NCI-H146 treated with DMSO at 0.1 percent for 48 hours (cell line): ENCODE measurements at regions not wholly inside any gene's neighbourhood (a gene's known extent, or its start where the extent isn't known, plus 50 kb on each side); places are given as distances from the start of the nearest gene placed in this dataset.
"Not testable (repeated sequence)": the region's sequence is repeated elsewhere in the genome, so short reads cannot be mapped to it uniquely, and the experiment has no call there.

ENCODE experiments used
- DNase-seq: peaks from one replicate; lab custom pipeline; 2025; ENCODE audit not compliant: unreplicated experiment; lab: John Stamatoyannopoulos, UW

- no peak for DNase-seq
These were observed 150.8 kb upstream of the DAAM1 start for GRCh38 chr14:59037620-59038019.

GRCh38 chr14:59038746-59039145 lies 149.7 kb upstream of the DAAM1 start:
- DNase-seq: no peak

GRCh38 chr14:59041308-59041707 lies 147.2 kb upstream of the DAAM1 start:
- DNase-seq: no peak

GRCh38 chr14:59044707-59045106 lies 143.8 kb upstream of the DAAM1 start:
- no peak for DNase-seq

- no peak for DNase-seq
These were observed 141.7 kb upstream of the DAAM1 start for GRCh38 chr14:59046746-59047145.

DNA sequence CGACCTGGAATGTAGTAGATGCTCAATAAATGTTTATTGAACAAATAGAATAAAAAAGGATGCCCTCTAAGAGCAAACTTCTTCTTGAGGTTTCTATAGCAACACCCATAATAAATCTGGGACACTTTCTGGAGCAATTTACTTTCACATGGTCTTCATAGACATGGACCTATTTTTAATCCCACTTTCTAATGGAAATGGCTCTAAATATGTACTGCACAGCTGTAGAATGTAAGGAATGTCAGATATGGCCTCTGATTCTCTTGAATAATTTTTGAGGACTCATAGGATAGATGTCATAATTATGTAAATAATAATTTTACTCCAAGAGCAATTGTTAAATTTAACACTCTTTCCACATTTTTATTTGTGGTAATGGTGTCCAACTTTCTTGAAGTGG lies 133.5 kb upstream of the DAAM1 start:
- DNase-seq: no peak

DNA sequence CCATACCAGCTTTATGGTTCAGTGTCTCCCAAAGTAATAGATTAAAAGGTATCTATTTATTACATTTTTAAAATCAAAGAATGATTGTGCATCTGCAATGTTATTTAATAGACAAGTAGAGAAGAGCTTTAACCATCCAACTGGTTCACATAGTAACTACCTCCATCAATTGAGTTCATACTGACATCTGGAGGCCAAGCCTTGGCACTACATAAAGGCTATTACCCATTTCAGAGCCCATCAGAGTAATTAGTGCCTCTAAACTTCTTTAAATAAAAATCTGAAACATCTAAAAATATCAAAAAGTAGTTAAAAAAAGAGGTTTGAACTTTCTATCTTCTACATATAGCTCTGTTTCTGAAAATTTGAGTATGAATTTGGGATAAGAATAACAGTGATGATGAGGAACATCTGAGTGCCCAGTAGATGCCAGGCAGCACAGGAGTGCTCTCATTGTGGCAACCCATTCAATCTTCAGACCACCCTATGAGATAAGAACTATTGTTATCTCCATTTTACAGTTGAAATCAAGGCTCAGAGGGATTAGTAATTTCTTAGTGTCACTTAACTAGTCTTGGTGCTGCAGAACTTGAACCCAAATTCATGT lies 132.9 kb upstream of the DAAM1 start:
- DNase-seq: peak; percentile 16

DNA sequence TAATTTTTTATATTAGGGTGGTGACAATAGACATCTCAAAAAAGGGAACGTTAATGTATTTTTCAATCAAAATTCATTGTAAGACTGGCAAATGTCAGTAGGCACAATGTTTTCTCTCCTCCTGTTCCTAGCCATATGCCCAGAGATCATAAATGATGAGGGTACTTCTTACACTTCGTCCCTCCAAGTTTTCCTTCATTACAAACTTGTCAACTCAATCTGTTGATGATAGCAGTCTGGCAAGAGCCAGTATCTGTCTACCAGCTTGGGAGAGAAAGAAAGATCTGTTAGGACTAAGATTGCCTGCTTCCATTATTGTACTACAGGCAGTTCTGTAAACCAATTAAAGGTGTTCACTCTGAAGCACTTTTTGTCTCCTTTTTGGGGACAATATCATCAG lies 130.9 kb upstream of the DAAM1 start:
- DNase-seq: no peak

DNA sequence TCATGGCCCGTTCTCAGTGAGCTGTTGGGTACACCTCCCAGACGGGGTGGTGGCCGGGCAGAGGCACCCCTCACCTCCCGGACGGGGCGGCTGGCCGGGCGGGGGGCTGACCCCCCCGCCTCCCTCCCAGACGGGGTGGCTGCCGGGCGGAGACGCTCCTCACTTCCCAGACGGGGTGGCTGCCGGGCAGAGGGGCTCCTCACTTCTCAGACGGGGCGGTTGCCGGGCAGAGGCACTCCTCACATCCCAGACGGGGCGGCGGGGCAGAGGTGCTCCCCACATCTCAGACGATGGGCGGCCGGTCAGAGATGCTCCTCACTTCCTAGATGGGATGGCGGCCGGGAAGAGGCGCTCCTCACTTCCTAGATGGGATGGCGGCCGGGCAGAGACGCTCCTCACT lies 129.7 kb upstream of the DAAM1 start:
- not testable (repeated sequence) for DNase-seq

DNA sequence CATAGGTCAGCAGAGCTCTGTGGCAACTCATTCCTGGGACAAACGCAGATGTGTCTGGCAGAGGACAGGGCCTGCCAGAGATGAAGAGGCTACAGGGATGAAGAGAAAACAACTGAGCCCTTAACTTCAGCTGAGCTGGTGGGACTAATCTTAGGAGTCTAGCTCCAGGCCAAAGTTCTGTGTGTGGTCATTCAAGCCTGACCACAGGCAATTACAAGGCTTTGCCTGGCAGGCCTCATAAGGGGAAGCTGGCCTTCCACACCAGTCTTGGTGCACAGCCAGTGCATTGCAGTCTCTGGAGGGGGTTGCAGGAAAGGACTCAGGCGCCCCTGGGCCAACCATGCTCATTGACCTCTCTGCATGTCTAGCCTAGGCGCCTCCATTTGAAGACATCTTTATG lies 127.6 kb upstream of the DAAM1 start:
- no peak for DNase-seq

GRCh38 chr14:59061292-59061691 lies 127.2 kb upstream of the DAAM1 start:
- DNase-seq: no peak

DNA sequence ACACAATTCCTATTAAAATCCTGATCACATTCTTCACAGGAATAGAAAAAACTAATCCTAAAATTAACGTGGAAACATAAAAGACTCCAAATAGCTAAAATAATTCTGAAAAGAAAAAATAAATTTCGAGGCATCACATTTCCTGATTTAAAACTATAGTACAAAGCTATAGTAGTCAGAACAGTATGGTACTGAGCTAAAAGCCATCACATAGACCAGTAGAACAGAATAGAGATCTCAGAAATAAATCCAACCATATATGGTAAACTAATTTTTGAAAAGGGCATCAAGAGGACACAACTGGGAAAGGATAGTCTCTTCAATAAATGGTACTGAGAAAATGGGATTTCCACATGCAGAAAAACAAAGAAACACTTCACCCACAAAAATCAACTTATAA lies 125.2 kb upstream of the DAAM1 start:
- no peak for DNase-seq

GRCh38 chr14:59067127-59067894 lies 121.2 kb upstream of the DAAM1 start:
- DNase-seq: no peak

DNA sequence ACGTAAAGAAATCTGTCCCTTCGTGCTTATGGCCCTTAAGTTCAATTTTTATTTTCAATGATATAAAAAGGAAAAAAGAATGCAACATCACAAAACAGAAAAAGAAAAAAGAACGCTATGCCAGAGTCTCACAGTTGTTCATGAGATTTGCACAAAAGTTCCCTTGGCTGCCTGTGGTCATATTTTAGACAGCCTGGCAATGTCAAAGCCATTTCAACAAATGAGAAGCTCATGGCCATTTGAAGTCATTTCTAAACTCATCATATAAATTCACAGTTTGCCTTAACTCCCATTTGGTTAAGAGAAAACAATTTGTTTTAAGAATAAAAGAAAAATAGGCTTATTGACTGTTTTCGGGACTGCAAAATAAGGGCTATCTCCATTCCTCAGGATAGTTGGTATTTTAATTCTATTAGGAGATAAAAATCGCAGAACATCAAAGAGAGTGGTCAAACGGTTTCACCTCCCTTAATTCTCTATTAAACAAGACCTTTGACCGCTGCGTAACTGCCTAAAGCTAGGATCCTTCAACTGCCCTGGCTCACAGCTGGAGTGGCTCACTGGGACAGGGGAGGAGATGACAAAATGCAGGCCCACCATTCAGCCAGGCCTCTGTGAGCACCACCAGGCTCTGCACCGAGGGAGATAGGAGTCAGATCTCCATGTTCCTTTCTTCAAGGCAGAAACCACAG lies 119.2 kb upstream of the DAAM1 start:
- no peak for DNase-seq

- DNase-seq: no peak
These were observed 113.0 kb upstream of the DAAM1 start for GRCh38 chr14:59075506-59075905.

GRCh38 chr14:59081720-59082119 lies 106.7 kb upstream of the DAAM1 start:
- DNase-seq: no peak

DNA sequence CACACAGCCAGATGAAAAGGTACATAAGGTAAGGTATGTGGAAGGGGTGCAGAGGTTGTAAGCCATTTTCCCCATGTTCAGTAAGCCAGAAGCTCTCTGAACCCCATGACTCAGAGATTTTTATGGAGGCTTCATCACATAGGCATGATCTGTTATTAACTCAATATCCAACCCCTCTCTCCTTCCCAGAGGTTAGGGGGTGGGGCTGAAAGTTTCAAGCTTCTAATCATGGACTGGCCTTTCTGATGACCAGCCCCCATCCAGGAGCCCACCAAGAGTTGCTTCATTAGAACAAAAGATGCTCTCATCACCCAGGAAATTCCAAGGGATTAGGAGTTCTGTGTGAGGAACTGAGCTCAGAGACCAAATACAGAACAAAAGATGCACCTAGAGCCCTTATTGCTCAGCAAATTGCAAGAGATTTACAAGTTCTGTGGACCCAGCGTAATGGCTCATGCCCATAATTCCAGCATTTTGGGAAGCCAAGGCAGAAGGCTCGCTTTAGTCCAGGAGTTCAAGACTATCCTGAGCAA lies 103.2 kb upstream of the DAAM1 start:
- no peak for DNase-seq

DNA sequence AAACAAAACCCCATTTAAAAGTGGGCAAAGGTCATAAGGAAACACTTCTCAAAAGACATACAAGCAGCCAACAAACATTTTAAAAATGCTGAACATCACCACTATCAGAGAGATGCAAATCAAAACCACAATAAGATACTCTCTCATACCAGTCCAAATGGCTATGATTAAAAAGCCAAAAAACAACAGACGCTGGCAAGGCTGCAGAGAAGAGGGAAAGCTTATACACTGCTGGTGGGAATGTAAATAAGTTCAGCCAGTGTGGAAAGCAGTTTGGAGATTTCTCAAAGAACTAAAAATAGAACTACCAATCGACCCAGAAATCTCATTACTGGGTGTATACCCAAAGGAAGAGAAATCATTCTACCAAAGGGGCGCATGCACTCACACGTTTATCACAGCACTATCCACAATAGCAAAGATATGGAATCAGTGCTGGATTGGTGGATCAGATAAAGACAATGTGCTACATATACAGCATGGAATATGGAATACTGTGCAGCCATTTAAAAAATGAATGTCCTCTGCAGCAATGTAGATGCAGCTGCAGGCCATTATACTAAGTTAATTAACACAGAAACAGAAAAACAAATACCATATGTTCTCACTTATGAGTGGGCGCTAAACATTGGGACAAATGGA lies 102.1 kb upstream of the DAAM1 start:
- no peak for DNase-seq

- DNase-seq: no peak
These were observed 101.2 kb upstream of the DAAM1 start for GRCh38 chr14:59087240-59087639.

GRCh38 chr14:59087711-59088110 lies 100.8 kb upstream of the DAAM1 start:
- no peak for DNase-seq

GRCh38 chr14:59090572-59090971 lies 97.9 kb upstream of the DAAM1 start:
- no peak for DNase-seq

DNA sequence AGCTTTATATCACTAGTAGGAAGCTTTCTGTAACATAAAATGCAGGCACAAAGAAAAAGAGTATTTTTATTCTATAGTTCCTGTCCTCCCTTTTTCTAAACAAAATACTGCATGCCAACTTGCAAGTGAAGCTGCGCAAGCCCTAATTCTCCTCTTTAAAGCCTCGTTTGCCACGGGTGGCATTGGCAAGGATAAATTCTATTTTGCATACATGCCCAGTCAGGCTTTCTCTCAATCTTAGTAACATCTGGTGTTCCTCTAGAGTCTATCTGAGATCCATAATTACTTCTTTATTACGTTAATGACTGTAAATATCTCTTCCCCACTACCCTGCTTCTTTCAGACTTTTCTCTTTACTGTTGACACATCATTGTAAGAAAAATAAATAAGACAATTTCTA lies 97.1 kb upstream of the DAAM1 start:
- no peak for DNase-seq
